ENCODE measurements at regions not wholly inside any gene's neighbourhood (a gene's known extent, or its start where the extent isn't known, plus 50 kb on each side); places are given as distances from the start of the nearest gene placed in this dataset.

DNA sequence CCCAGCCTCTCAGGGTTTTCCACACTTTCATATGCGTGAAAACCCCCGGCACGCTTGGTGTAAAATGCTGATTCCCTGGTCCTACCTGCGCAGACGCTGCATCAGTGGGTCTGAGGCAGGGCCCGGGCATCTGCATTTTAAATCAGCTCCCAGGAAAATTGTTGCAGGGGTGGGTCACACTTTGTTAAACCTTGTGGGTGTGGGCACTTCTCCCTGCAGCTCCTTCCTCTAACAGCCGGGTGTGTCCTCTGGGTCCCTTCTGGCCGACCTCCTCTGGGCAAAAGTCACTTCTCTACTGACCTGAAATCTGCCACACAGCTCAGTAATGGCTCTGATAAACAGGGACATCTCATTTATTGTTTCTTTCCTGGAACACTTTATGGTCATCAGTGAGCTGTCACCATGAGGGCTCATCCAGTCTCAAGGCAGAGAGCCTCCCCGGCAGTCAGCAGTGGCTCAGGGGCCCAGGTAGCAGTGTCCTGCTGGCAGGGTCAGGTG, 52.8 kb upstream of the TMPRSS2 start:
- H3K27me3 Mint-ChIP-seq = peaks cover 10% of the 10 kb centered on the region
- DNase-seq (ENCODE audit: low spot score, unreplicated experiment) = no peak
- TF ChIP-seq, protein P1, sequence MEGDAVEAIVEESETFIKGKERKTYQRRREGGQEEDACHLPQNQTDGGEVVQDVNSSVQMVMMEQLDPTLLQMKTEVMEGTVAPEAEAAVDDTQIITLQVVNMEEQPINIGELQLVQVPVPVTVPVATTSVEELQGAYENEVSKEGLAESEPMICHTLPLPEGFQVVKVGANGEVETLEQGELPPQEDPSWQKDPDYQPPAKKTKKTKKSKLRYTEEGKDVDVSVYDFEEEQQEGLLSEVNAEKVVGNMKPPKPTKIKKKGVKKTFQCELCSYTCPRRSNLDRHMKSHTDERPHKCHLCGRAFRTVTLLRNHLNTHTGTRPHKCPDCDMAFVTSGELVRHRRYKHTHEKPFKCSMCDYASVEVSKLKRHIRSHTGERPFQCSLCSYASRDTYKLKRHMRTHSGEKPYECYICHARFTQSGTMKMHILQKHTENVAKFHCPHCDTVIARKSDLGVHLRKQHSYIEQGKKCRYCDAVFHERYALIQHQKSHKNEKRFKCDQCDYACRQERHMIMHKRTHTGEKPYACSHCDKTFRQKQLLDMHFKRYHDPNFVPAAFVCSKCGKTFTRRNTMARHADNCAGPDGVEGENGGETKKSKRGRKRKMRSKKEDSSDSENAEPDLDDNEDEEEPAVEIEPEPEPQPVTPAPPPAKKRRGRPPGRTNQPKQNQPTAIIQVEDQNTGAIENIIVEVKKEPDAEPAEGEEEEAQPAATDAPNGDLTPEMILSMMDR (IDR thresholded peaks at IDR 0.05; ENCODE audit: unreplicated experiment) = no peak
- peaks cover 33% of the 10 kb centered on the region for H3K4me1 Mint-ChIP-seq (ENCODE audit: low read depth)
- no peak overlapping the region for H3K27ac Mint-ChIP-seq
- H3K36me3 Mint-ChIP-seq (ENCODE audit: insufficient read depth) = no peaks in the 10 kb centered on the region
- H3K4me3 Mint-ChIP-seq (ENCODE audit: low read depth) = no peak overlapping the region
- H3K9me3 Mint-ChIP-seq (ENCODE audit: low read depth) = no peaks in the 10 kb centered on the region

DNA sequence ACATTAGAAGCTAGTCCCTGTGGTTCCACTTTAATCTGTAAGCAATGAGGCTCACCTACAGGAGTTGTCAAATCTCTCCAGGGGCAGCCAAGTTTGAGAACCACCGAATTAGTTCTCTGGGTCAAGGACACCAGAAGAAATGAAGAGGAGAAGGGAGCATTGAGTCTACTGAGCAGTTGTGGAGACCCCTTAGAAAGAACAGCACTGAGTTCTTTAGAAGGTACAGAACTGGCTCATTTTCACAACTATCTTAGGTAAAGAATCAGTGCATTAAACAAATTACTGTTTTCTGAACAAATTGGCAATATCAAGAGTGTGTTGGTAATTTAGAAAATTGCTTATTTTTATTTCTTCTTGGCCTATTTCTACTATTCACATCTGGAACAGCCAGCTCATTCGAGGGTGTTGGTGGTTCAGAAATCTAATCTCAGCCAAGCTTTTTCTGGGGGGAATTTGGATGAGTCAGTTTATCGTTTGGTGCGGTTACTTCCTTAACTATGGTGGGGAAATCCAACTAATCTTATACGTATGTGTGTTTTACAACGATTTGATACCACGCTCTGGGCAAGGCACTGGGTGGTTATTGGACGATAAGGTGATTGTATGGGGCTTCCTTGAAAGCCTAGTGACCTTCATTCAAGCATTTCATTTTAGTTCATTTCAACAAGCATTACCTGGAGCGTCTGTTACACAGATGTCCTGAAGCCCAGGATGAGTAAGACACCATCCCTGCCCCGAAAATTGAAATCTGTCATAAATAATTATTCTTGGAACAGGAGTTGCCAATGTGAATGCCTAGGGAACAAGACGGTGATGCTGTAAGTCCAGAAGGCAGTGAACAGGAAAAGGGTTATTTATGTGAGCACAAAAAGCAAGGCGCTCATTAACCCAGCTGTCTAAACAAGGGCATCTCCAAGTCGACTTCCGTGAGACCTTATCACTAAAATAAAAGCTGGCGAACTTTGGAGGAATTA, 52.0 kb upstream of the TMPRSS2 start:
- no peak overlapping the region for H3K4me3 Mint-ChIP-seq (ENCODE audit: low read depth)
- no peak overlapping the region for H3K27ac Mint-ChIP-seq
- no peaks in the 10 kb centered on the region for H3K9me3 Mint-ChIP-seq (ENCODE audit: low read depth)
- H3K4me1 Mint-ChIP-seq (ENCODE audit: low read depth) = peaks cover 32% of the 10 kb centered on the region
- no peaks in the 10 kb centered on the region for H3K36me3 Mint-ChIP-seq (ENCODE audit: insufficient read depth)
- TF ChIP-seq, protein P1 (IDR thresholded peaks at IDR 0.05; ENCODE audit: unreplicated experiment) = no peak
- DNase-seq (ENCODE audit: low spot score, unreplicated experiment) = no peak
- peaks cover 10% of the 10 kb centered on the region for H3K27me3 Mint-ChIP-seq

DNA sequence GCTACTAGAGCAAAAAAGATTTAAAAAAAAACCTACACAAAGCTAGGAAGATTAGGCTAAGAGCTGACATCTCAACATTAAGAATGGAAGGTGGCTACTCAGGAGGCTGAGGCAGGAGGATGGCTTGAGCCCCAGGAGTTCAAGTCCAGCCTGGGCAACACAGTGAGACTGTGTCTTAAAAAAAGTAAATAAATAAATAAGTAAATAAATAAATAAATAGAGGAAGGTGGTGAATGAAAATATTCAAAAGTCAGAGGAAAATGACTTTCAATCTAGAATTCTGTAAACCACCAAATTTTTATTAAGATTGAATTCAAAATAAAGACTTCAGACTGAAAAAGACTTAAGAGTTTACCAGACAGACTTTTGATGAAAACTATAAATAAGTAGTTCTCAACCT, 50.9 kb upstream of the TMPRSS2 start:
- H3K27ac Mint-ChIP-seq = no peak overlapping the region
- TF ChIP-seq, protein P1 (IDR thresholded peaks at IDR 0.05; ENCODE audit: unreplicated experiment) = no peak
- no peak overlapping the region for H3K4me3 Mint-ChIP-seq (ENCODE audit: low read depth)
- peaks cover 10% of the 10 kb centered on the region for H3K27me3 Mint-ChIP-seq
- no peak for DNase-seq (ENCODE audit: low spot score, unreplicated experiment)
- no peaks in the 10 kb centered on the region for H3K36me3 Mint-ChIP-seq (ENCODE audit: insufficient read depth)
- H3K9me3 Mint-ChIP-seq (ENCODE audit: low read depth) = no peaks in the 10 kb centered on the region
- peaks cover 34% of the 10 kb centered on the region for H3K4me1 Mint-ChIP-seq (ENCODE audit: low read depth)

DNA sequence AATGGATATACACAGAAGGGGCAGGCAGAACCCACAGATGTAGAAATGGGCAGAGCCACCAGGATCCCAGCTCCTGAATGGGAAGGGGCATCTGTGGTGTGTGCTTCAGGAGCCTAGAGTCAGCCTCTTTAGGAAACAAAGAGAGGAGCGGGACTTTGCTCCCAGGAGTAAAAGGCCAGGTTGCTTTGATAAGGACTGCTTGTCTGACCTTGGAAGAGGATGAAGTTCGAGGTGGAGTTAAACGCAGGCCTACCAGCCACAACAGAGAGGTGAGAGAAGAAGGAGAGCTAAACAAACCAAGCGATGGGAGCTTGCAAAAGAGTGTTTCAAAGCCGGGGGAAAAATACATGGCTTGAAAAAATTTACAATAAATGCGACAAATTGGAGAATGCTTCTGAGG, 49.9 kb upstream of the TMPRSS2 start:
- H3K9me3 Mint-ChIP-seq (ENCODE audit: low read depth) = no peaks in the 10 kb centered on the region
- peak overlapping the region; percentile 14 for H3K27ac Mint-ChIP-seq
- peaks cover 6% of the 10 kb centered on the region for H3K27me3 Mint-ChIP-seq
- no peak overlapping the region for H3K4me3 Mint-ChIP-seq (ENCODE audit: low read depth)
- H3K36me3 Mint-ChIP-seq (ENCODE audit: insufficient read depth) = no peaks in the 10 kb centered on the region
- no peak for DNase-seq (ENCODE audit: low spot score, unreplicated experiment)
- peaks cover 34% of the 10 kb centered on the region for H3K4me1 Mint-ChIP-seq (ENCODE audit: low read depth)
- TF ChIP-seq, protein P1 (IDR thresholded peaks at IDR 0.05; ENCODE audit: unreplicated experiment) = no peak
